ENCODE measurements at regions not wholly inside any gene's neighbourhood (a gene's known extent, or its start where the extent isn't known, plus 50 kb on each side); places are given as distances from the start of the nearest gene placed in this dataset.

DNA sequence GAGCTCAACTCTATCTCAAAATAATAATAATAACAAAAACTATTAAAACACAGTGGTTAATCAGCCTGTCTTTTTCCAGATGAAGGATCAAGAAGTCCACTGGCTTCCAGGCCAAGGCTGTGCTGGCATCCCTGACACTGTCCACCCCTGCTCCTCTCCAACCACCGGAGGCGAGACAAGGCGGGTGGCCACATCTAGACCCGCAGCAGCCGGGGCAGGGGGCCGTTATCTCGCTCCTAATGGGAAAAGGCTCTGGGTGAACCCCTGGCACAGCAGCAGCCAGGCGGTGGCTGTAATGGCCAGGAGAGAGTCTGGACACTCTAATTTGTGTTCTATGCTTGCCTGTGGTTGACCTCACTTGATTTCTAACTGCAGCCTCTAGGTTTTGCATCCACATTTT lies 158.0 kb upstream of the SOX1 start:
- Histone ChIP-seq H3K4me2 (replicated peaks; ENCODE audit: low read depth, low read length, poor library complexity, severe bottlenecking) (no peak overlapping the region), H3K9me3 (ENCODE audit: control extremely low read depth in 1 of 3, control insufficient read depth in 2 of 3, insufficient read depth in 1 of 3, low read length in 2 of 3) (peaks cover 0 to 37% (median 0%) of the 10 kb centered on the region in 3 donors), H3K4me3 (ENCODE audit: control extremely low read depth in 1 of 5, extremely low read depth in 1 of 5, insufficient read depth in 1 of 5, low read depth in 2 of 5, low read length in 4 of 5) (no peak overlapping the region), H3K79me2 (ENCODE audit: control insufficient read depth, insufficient read depth, low read length) (no peaks in the 10 kb centered on the region), H4K20me1 (ENCODE audit: control insufficient read depth, insufficient read depth, low read length, poor library complexity, severe bottlenecking) (no peaks in the 10 kb centered on the region), H3K4me1 (ENCODE audit: control insufficient read depth in 2 of 2, insufficient read depth in 2 of 2, low read length in 2 of 2) (no peaks in the 10 kb centered on the region), H3K9ac (ENCODE audit: low read length) (no peak overlapping the region), H2AFZ (ENCODE audit: insufficient read depth, low read depth, low read length, poor library complexity, severe bottlenecking) (no peak overlapping the region), H3K36me3 (replicated peaks in 1 of 2; ENCODE audit: control extremely low read depth in 1 of 2, control insufficient read depth in 1 of 2, extremely low read depth in 1 of 2, insufficient read depth in 2 of 2, low read length in 1 of 2) (no peaks in the 10 kb centered on the region), H3K27me3 (replicated peaks in 1 of 4; ENCODE audit: control extremely low read depth in 1 of 4, control insufficient read depth in 3 of 4, insufficient read depth in 4 of 4, low read length in 3 of 4) (no peaks in the 10 kb centered on the region), H3K27ac (ENCODE audit: low read length in 2 of 2) (no peak overlapping the region)
- TF ChIP-seq EZH2 (IDR thresholded peaks at IDR 0.05; ENCODE audit: borderline replicate concordance, insufficient read depth, low read depth, low read length, poor library complexity, severe bottlenecking) = no peak
- TF ChIP-seq CTCF (IDR thresholded peaks at IDR 0.05) = no peak
- ChIA-PET POLR2A (no interaction called here), CTCF (no interaction called here)
- intact Hi-C loops (cut with micrococcal nuclease) = no loop called here
- H3K27me3 Mint-ChIP-seq = no peaks in the 10 kb centered on the region
- no peak overlapping the region for H3K4me3 Mint-ChIP-seq
- H3K27ac Mint-ChIP-seq = no peak overlapping the region
- no peak for ATAC-seq (ENCODE audit: low read depth)
- H3K4me1 Mint-ChIP-seq = no peaks in the 10 kb centered on the region
- no peak for DNase-seq
- WGBS (ENCODE audit: insufficient coverage) = 96% methylated on average over 8 of the region's 8 CpGs
- peaks cover 3% of the 10 kb centered on the region for H3K9me3 Mint-ChIP-seq (ENCODE audit: insufficient read depth)

DNA sequence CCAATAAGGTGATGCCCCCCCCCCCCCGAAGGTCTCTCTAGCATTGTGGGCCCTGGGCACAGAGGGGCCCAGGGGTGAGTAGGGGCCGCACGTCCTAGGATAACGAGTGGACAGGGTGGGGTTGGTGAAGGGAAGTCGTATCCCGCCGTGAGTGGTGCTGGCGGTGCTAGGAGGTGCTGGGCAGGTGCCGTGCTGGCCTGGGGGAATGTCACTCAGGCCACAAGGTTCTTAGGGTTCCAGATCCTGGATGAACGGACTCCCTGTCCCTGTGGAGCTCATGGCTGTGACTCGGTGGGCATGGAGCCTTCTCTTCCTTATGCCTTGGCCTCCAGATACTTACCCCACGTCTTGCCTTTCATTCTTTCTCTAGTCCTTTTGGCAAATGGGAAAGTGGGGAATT lies 157.4 kb upstream of the SOX1 start:
- Histone ChIP-seq H4K20me1 (ENCODE audit: control insufficient read depth, insufficient read depth, low read length, poor library complexity, severe bottlenecking) (no peaks in the 10 kb centered on the region), H3K4me2 (replicated peaks; ENCODE audit: low read depth, low read length, poor library complexity, severe bottlenecking) (no peak overlapping the region), H3K9me3 (ENCODE audit: control extremely low read depth in 1 of 3, control insufficient read depth in 2 of 3, insufficient read depth in 1 of 3, low read length in 2 of 3) (peaks cover 0 to 37% (median 0%) of the 10 kb centered on the region in 3 donors), H3K27me3 (replicated peaks in 1 of 4; ENCODE audit: control extremely low read depth in 1 of 4, control insufficient read depth in 3 of 4, insufficient read depth in 4 of 4, low read length in 3 of 4) (no peaks in the 10 kb centered on the region), H3K9ac (ENCODE audit: low read length) (no peak overlapping the region), H3K4me3 (ENCODE audit: control extremely low read depth in 1 of 5, extremely low read depth in 1 of 5, insufficient read depth in 1 of 5, low read depth in 2 of 5, low read length in 4 of 5) (no peak overlapping the region), H2AFZ (ENCODE audit: insufficient read depth, low read depth, low read length, poor library complexity, severe bottlenecking) (no peak overlapping the region), H3K27ac (ENCODE audit: low read length in 2 of 2) (no peak overlapping the region), H3K4me1 (ENCODE audit: control insufficient read depth in 2 of 2, insufficient read depth in 2 of 2, low read length in 2 of 2) (no peaks in the 10 kb centered on the region), H3K79me2 (ENCODE audit: control insufficient read depth, insufficient read depth, low read length) (no peaks in the 10 kb centered on the region), H3K36me3 (replicated peaks in 1 of 2; ENCODE audit: control extremely low read depth in 1 of 2, control insufficient read depth in 1 of 2, extremely low read depth in 1 of 2, insufficient read depth in 2 of 2, low read length in 1 of 2) (no peaks in the 10 kb centered on the region)
- DNase-seq = no peak
- Mint-ChIP-seq H3K4me1 (no peaks in the 10 kb centered on the region), H3K9me3 (ENCODE audit: insufficient read depth) (peaks cover 3% of the 10 kb centered on the region), H3K4me3 (no peak overlapping the region), H3K27ac (no peak overlapping the region), H3K27me3 (no peaks in the 10 kb centered on the region)
- ATAC-seq (ENCODE audit: low read depth) = no peak
- TF ChIP-seq CTCF (IDR thresholded peaks at IDR 0.05) (no peak), EZH2 (IDR thresholded peaks at IDR 0.05; ENCODE audit: borderline replicate concordance, insufficient read depth, low read depth, low read length, poor library complexity, severe bottlenecking) (no peak)
- WGBS (ENCODE audit: insufficient coverage) = 97% methylated on average over 8 of the region's 12 CpGs
- ChIA-PET POLR2A (no interaction called here), CTCF (no interaction called here)
- intact Hi-C loops (cut with micrococcal nuclease) = no loop called here

Measured in B cell (primary cell).